ENCODE measurements at regions not wholly inside any gene's neighbourhood (a gene's known extent, or its start where the extent isn't known, plus 50 kb on each side); places are given as distances from the start of the nearest gene placed in this dataset.

DNA sequence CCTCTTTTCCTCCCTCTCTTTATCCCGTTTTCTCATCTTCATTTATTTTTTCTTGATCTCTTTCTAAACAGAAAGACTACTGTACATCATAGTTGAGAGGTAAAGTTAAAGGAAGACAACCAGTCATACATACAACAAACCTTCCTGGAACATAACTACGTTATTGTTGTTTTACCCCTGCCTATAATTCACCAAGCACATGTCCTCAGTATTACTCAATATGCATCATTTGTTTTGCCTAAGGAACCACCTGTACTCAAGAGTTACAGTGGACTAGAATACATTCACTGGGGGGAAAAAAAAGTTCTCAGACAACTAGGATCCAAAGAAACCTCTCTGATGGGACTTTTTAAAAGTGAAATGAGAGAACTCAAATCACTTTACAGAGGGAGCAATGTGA, 344.7 kb upstream of the RBMS3 start:
- DNase-seq (ENCODE audit: low read depth, low spot score), result no peak
- Histone ChIP-seq H3K9ac (ENCODE audit: control insufficient read depth, extremely low read depth, insufficient read depth, low read length) (no peak overlapping the region), H3K4me2 (ENCODE audit: control insufficient read depth, extremely low read depth, insufficient read depth, low read depth, low read length) (no peak overlapping the region), H3K4me3 (ENCODE audit: control insufficient read depth in 2 of 3, extremely low read depth in 1 of 3, insufficient read depth in 2 of 3, low read depth in 1 of 3, low read length in 3 of 3) (no peak overlapping the region), H3K9me3 (ENCODE audit: control insufficient read depth, low read depth, low read length) (no peaks in the 10 kb centered on the region), H3K36me3 (ENCODE audit: control insufficient read depth in 2 of 2, extremely low read depth in 1 of 2, insufficient read depth in 2 of 2, low read length in 2 of 2) (no peaks in the 10 kb centered on the region), H3K27me3 (ENCODE audit: control insufficient read depth, extremely low read depth, insufficient read depth, low read length) (no peaks in the 10 kb centered on the region), H2AFZ (ENCODE audit: control insufficient read depth, low read length) (no peak overlapping the region), H3K79me2 (ENCODE audit: control insufficient read depth, insufficient read depth, low read length) (no peaks in the 10 kb centered on the region), H3K9me1 (ENCODE audit: control insufficient read depth, extremely low read depth, insufficient read depth, low read length) (no peaks in the 10 kb centered on the region), H4K20me1 (ENCODE audit: control insufficient read depth, extremely low read depth, insufficient read depth, low read length) (no peaks in the 10 kb centered on the region), H3K4me1 (ENCODE audit: control insufficient read depth, extremely low read depth, insufficient read depth, low read length) (no peaks in the 10 kb centered on the region), H3K27ac (ENCODE audit: control insufficient read depth, insufficient read depth, low read length) (no peak overlapping the region)
- dilution Hi-C loops (cut with MboI; ENCODE audit: extremely low pct_ligation_motif_present, low sequenced_read_pairs), result no loop called here
- TF ChIP-seq EZH2 (IDR thresholded peaks at IDR 0.05; ENCODE audit: low read length), result no peak
- TF ChIP-seq, protein P1, sequence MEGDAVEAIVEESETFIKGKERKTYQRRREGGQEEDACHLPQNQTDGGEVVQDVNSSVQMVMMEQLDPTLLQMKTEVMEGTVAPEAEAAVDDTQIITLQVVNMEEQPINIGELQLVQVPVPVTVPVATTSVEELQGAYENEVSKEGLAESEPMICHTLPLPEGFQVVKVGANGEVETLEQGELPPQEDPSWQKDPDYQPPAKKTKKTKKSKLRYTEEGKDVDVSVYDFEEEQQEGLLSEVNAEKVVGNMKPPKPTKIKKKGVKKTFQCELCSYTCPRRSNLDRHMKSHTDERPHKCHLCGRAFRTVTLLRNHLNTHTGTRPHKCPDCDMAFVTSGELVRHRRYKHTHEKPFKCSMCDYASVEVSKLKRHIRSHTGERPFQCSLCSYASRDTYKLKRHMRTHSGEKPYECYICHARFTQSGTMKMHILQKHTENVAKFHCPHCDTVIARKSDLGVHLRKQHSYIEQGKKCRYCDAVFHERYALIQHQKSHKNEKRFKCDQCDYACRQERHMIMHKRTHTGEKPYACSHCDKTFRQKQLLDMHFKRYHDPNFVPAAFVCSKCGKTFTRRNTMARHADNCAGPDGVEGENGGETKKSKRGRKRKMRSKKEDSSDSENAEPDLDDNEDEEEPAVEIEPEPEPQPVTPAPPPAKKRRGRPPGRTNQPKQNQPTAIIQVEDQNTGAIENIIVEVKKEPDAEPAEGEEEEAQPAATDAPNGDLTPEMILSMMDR (optimal IDR thresholded peaks at IDR 0.05 in 1 of 3, IDR thresholded peaks at IDR 0.05 in 1 of 3, conservative IDR thresholded peaks at IDR 0.05 in 1 of 3; ENCODE audit: extremely low read depth in 1 of 3, insufficient read depth in 2 of 3, low read length in 3 of 3), result no peak
- no peak for FAIRE-seq

DNA sequence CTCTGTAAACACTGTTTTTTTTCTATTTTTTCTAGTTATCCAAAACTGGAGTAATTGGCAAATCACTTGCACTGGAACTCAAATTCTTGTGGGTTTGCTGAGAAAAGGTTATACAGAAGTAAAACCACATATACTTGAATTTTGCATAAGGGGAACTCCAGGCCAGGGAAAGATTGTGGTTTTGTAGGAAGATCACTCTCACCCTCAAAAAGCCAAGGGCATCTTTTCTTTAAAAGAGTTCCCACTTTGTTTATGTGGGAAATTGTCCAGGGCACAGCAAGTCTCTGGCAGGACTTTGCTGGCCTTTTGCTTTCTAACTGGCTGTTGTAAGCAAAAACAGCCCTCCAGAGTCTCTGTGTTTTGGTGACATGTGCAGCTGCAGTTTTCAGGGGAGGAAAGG, 340.3 kb upstream of the RBMS3 start:
- Histone ChIP-seq H4K20me1 (ENCODE audit: control insufficient read depth, extremely low read depth, insufficient read depth, low read length) (no peaks in the 10 kb centered on the region), H3K9me3 (ENCODE audit: control insufficient read depth, low read depth, low read length) (no peaks in the 10 kb centered on the region), H3K27ac (ENCODE audit: control insufficient read depth, insufficient read depth, low read length) (no peak overlapping the region), H3K4me2 (ENCODE audit: control insufficient read depth, extremely low read depth, insufficient read depth, low read depth, low read length) (no peak overlapping the region), H3K27me3 (ENCODE audit: control insufficient read depth, extremely low read depth, insufficient read depth, low read length) (no peaks in the 10 kb centered on the region), H3K4me3 (ENCODE audit: control insufficient read depth in 2 of 3, extremely low read depth in 1 of 3, insufficient read depth in 2 of 3, low read depth in 1 of 3, low read length in 3 of 3) (no peak overlapping the region), H3K79me2 (ENCODE audit: control insufficient read depth, insufficient read depth, low read length) (no peaks in the 10 kb centered on the region), H2AFZ (ENCODE audit: control insufficient read depth, low read length) (no peak overlapping the region), H3K9ac (ENCODE audit: control insufficient read depth, extremely low read depth, insufficient read depth, low read length) (no peak overlapping the region), H3K36me3 (ENCODE audit: control insufficient read depth in 2 of 2, extremely low read depth in 1 of 2, insufficient read depth in 2 of 2, low read length in 2 of 2) (no peaks in the 10 kb centered on the region), H3K4me1 (ENCODE audit: control insufficient read depth, extremely low read depth, insufficient read depth, low read length) (no peaks in the 10 kb centered on the region), H3K9me1 (ENCODE audit: control insufficient read depth, extremely low read depth, insufficient read depth, low read length) (no peaks in the 10 kb centered on the region)
- dilution Hi-C loops (cut with MboI; ENCODE audit: extremely low pct_ligation_motif_present, low sequenced_read_pairs), result no loop called here
- TF ChIP-seq, protein P1 (optimal IDR thresholded peaks at IDR 0.05 in 1 of 3, IDR thresholded peaks at IDR 0.05 in 1 of 3, conservative IDR thresholded peaks at IDR 0.05 in 1 of 3; ENCODE audit: extremely low read depth in 1 of 3, insufficient read depth in 2 of 3, low read length in 3 of 3), result no peak
- TF ChIP-seq EZH2 (IDR thresholded peaks at IDR 0.05; ENCODE audit: low read length), result no peak
- DNase-seq (ENCODE audit: low read depth, low spot score) (no peak), FAIRE-seq (no peak)

Data from keratinocyte (primary cell).